Thyroid gland (tissue), 4 donors: ENCODE measurements at regions not wholly inside any gene's neighbourhood (a gene's known extent, or its start where the extent isn't known, plus 50 kb on each side); places are given as distances from the start of the nearest gene placed in this dataset.

Experiments
- DNase-seq, 2 donors: peaks; one replicate each; pipeline ENCODE4 v3.0.0-alpha.2; 2019
- H3K27ac ChIP-seq, 3 donors: fragments of 200-600 bp; sonication (generic); 1 replicate in 2 of 3; 2 replicates in 1 of 3; pipeline ENCODE4 v1.5.1; 2016 to 2019; ENCODE audit warnings: mild to moderate bottlenecking in 1 of 3, moderate library complexity in 1 of 3
- H3K27me3 ChIP-seq: fragments of 200-600 bp; sonication (generic); one replicate; pipeline ENCODE4 v1.5.1; 2019
- H3K36me3 ChIP-seq, 2 donors: fragments of 200-600 bp; sonication (generic); one replicate each; pipeline ENCODE4 v1.5.1; 2016 to 2019
- H3K4me1 ChIP-seq, 2 donors: fragments of 200-600 bp; sonication (generic); one replicate each; pipeline ENCODE4 v1.5.1; 2017 to 2019
- H3K4me3 ChIP-seq, 3 donors: fragments of 200-600 bp; sonication (generic); replicated peaks in 1 of 3; 1 replicate in 2 of 3; 2 replicates in 1 of 3; pipeline ENCODE4 v1.5.1; 2016; ENCODE audit warnings: mild to moderate bottlenecking in 1 of 3
- H3K9me3 ChIP-seq: fragments of 200-600 bp; sonication (generic); one replicate; pipeline ENCODE4 v1.5.1; 2017
- CTCF ChIP-seq, 6 experiments: fragments of 200-600 bp in 3 of 6; fragments of 450-650 bp in 3 of 6; sonication (generic) in 3 of 6; IDR thresholded peaks; one replicate each; pipeline ENCODE4 v1.5.1; 2016 to 2019; ENCODE audit warnings: antibody characterized with exemption in 6 of 6, mild to moderate bottlenecking in 2 of 6, inconsistent platforms in 1 of 6, moderate library complexity in 1 of 6
- POLR2A ChIP-seq, 2 donors: fragments of 450-650 bp; IDR thresholded peaks; one replicate each; pipeline ENCODE4 v1.6.1; 2017; ENCODE audit warnings: antibody characterized with exemption in 2 of 2, mild to moderate bottlenecking in 2 of 2, moderate library complexity in 1 of 2
- WGBS, 2 donors: methylation state at CpG; one replicate each; pipeline ENCODE4 v1.1.5; 2017; 5-methylcytosine and 5-hydroxymethylcytosine counted together
- intact Hi-C: fragments of 100-400 bp; cut with DNase I; formaldehyde crosslinking; loops from one replicate; pipeline ENCODE4 v1.15.1; 2023

DNA sequence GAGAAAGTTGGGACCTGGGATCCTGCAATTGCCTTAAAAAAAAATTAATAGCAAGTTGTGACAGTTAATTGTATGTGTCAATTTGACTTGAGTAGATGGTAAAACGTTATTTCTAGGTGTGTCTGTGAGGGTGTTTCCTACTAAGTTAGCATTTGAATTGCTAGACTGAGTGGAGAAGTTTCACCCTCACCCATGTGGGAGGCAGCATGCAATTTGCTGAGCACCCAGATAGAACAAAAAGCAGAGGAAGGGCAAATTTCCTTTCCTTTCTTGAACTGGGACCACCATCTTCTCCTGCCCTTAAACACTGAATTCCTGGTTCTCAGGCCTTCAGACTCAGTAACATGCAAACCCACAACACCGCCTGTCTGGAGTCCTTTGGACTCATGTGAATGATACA, 455.7 kb downstream of the GALR1 start:
- Histone ChIP-seq H3K4me3 (no peak overlapping the region), H3K36me3 (no peaks in the 10 kb centered on the region), H3K27me3 (no peaks in the 10 kb centered on the region), H3K27ac (no peak overlapping the region), H3K9me3 (no peaks in the 10 kb centered on the region), H3K4me1 (no peaks in the 10 kb centered on the region)
- TF ChIP-seq POLR2A (IDR thresholded peaks at IDR 0.05) (no peak), CTCF (IDR thresholded peaks at IDR 0.05) (no peak)
- 47 to 63% methylated on average over 2 of the region's 2 CpGs for WGBS, 2 donors
- intact Hi-C loops, result no loop called here
- DNase-seq, result no peak

DNA sequence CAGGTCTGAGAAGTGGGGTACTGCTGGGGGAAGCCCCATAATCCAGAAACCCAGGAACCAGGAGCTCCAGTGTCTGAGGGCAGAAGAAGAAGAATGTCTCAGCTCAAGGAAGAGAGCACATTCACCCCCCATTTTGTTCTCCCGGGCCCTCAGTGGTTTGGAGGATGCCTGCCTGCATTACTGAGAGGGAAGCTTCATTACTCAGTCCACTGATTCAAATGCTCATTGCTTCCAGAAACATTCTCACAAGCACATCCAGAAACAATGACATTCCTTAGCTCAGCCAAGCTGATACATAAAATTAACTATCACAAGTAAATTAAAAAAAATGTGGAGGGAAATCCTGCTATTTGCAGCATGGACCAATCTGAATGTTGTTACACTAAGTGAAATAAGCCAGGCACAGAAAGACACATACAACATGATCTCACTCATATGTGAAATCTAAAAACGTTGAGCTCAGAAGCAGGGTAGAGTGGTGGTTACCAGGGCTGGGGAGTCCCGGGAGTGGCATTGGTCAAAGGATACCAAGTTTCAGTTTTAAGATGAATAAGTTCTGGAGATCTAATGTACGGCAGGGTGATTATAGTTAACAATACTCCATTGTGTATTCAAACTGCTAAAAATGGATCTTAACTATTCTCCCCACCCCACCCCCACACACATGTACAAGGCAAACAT, 459.3 kb downstream of the GALR1 start:
- TF ChIP-seq CTCF (IDR thresholded peaks at IDR 0.05), result no peak
- TF ChIP-seq POLR2A (IDR thresholded peaks at IDR 0.05), result no peak
- WGBS, 2 donors, result 72 to 76% methylated on average over 4 of the region's 4 CpGs
- intact Hi-C loops, result no loop called here

DNA sequence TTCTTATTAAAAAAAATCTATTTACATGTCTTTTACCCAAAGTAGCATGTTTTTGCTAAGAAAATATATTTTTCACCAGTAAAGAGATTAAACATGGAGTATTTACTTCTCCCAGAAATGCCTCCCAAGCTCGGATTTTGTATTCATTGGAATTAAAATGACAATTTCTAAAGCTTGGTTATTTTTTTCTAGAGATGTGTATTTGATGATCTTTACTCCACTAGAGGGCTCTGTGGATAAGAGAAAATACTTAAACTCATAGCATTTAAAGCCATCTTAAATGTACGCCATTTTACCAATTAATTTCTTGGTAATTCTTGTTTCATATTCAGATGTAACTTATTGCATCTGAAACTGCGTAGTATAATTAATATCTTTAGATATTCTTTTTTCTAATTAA, 461.4 kb downstream of the GALR1 start:
- Histone ChIP-seq H3K36me3 (no peaks in the 10 kb centered on the region), H3K27ac (no peak overlapping the region), H3K4me3 (no peak overlapping the region), H3K4me1 (no peaks in the 10 kb centered on the region), H3K27me3 (no peaks in the 10 kb centered on the region), H3K9me3 (no peaks in the 10 kb centered on the region)
- TF ChIP-seq CTCF (IDR thresholded peaks at IDR 0.05) (no peak), POLR2A (IDR thresholded peaks at IDR 0.05) (no peak)
- DNase-seq, result no peak
- WGBS, 2 donors, result 29 to 42% methylated on average over 3 of the region's 3 CpGs
- intact Hi-C loops, result no loop called here

More for the DNA sequence above, 459.3 kb downstream of the GALR1 start:
- Histone ChIP-seq H3K27ac (no peak overlapping the region), H3K9me3 (no peaks in the 10 kb centered on the region), H3K4me1 (no peaks in the 10 kb centered on the region), H3K4me3 (no peak overlapping the region), H3K27me3 (no peaks in the 10 kb centered on the region), H3K36me3 (no peaks in the 10 kb centered on the region)
- no peak for DNase-seq

GRCh38 chr18:77714716-77715115, 465.1 kb downstream of the GALR1 start:
- Histone ChIP-seq H3K27me3 (no peaks in the 10 kb centered on the region), H3K27ac (no peak overlapping the region), H3K4me1 (no peaks in the 10 kb centered on the region), H3K9me3 (no peaks in the 10 kb centered on the region), H3K4me3 (no peak overlapping the region), H3K36me3 (no peaks in the 10 kb centered on the region)
- intact Hi-C loops, result no loop called here
- WGBS, 2 donors, result 70 to 84% methylated on average over 8 of the region's 8 CpGs
- TF ChIP-seq POLR2A (IDR thresholded peaks at IDR 0.05) (no peak), CTCF (IDR thresholded peaks at IDR 0.05) (no peak)
- no peak for DNase-seq

- no peak for DNase-seq
- no peaks in the 10 kb centered on the region for H3K9me3 ChIP-seq
- H3K36me3 ChIP-seq, result no peaks in the 10 kb centered on the region
- no peak overlapping the region for H3K4me3 ChIP-seq
- H3K27me3 ChIP-seq, result no peaks in the 10 kb centered on the region
- no peak overlapping the region for H3K27ac ChIP-seq
- intact Hi-C loops, result no loop called here
- no peaks in the 10 kb centered on the region for H3K4me1 ChIP-seq
- TF ChIP-seq POLR2A (IDR thresholded peaks at IDR 0.05) (no peak), CTCF (IDR thresholded peaks at IDR 0.05) (no peak)
- WGBS, 2 donors, result 58 to 74% methylated on average over 4 to 5 of the region's 5 CpGs
Observed at GRCh38 chr18:77716282-77716681, 466.6 kb downstream of the GALR1 start.
